Caco-2 (cell line): ENCODE measurements at regions not wholly inside any gene's neighbourhood (a gene's known extent, or its start where the extent isn't known, plus 50 kb on each side); places are given as distances from the start of the nearest gene placed in this dataset.

Experiments
- BruUV-seq: library from RNA; stranded (reverse); fragments of 400-500 nt; replicated peaks from 2 replicates; lab custom pipeline; 2021; lab: Mats Ljungman, UMichigan
- CTCF ChIA-PET: fragments of 300-600 bp; sonication (Branson Sonifier 250); formaldehyde crosslinking; loops from one replicate; lab custom pipeline; 2022; ENCODE audit warnings: antibody characterized with exemption; lab: Charles Lee
- POLR2A ChIA-PET: fragments of 300-600 bp; sonication (Branson Sonifier 250); formaldehyde crosslinking; loops from one replicate; lab custom pipeline; 2022; ENCODE audit warnings: antibody characterized with exemption; lab: Charles Lee
- DNase-seq, 2 experiments: peaks; one replicate each; pipeline versions ENCODE4 v3.0.0 to v3.0.0-alpha.2; 2020 to 2022
- H3K27me3 ChIP-seq: replicated peaks from 2 replicates; pipeline ENCODE4 v1.6.0; 2011; ENCODE audit warnings: low read length; ENCODE audit not compliant: control insufficient read depth, insufficient read depth
- H3K36me3 ChIP-seq: 2 replicates; pipeline ENCODE4 v1.5.1; 2011; ENCODE audit warnings: low read length; ENCODE audit not compliant: control insufficient read depth, insufficient read depth
- H3K4me1 ChIP-seq: fragments of 250-450 bp; sonication (Bioruptor Pico); 2 replicates; pipeline ENCODE4 v1.5.1; 2020; ENCODE audit warnings: mild to moderate bottlenecking
- H3K4me3 ChIP-seq: 2 replicates; pipeline ENCODE4 v1.5.1; 2011; ENCODE audit warnings: low read depth, mild to moderate bottlenecking, control low read depth, low read length
- H3K9me3 ChIP-seq: fragments of 250-450 bp; sonication (Bioruptor Pico); 2 replicates; pipeline ENCODE4 v1.5.1; 2020; ENCODE audit warnings: mild to moderate bottlenecking, moderate library complexity
- H3K27ac Mint-ChIP-seq: one replicate; pipeline ENCODE4 v1.8.0; 2022; ENCODE audit warnings: mixed read lengths; ENCODE audit not compliant: unreplicated experiment
- H3K27me3 Mint-ChIP-seq: one replicate; pipeline ENCODE4 v1.8.0; 2022; ENCODE audit warnings: mixed read lengths; ENCODE audit not compliant: insufficient read depth, unreplicated experiment
- H3K36me3 Mint-ChIP-seq: one replicate; pipeline ENCODE4 v1.8.0; 2022; ENCODE audit warnings: mild to moderate bottlenecking, mixed read lengths; ENCODE audit not compliant: insufficient read depth, unreplicated experiment
- H3K4me1 Mint-ChIP-seq: one replicate; pipeline ENCODE4 v1.8.0; 2022; ENCODE audit warnings: low read depth, mixed read lengths; ENCODE audit not compliant: unreplicated experiment
- H3K4me3 Mint-ChIP-seq: one replicate; pipeline ENCODE4 v1.8.0; 2022; ENCODE audit warnings: mild to moderate bottlenecking, moderate library complexity, mixed read lengths; ENCODE audit not compliant: unreplicated experiment
- H3K9me3 Mint-ChIP-seq: one replicate; pipeline ENCODE4 v1.8.0; 2022; ENCODE audit warnings: mixed read lengths; ENCODE audit not compliant: unreplicated experiment
- CTCF ChIP-seq, 2 experiments: fragments of 200-600 bp in 1 of 2; IDR thresholded peaks; 1 replicate in 1 of 2; 2 replicates in 1 of 2; pipeline versions ENCODE4 v1.5.1 to v1.8.0; 2011 to 2022; ENCODE audit warnings: antibody characterized with exemption in 1 of 2, control low read depth in 1 of 2, inconsistent platforms in 1 of 2, low read depth in 1 of 2, low read length in 1 of 2, mild to moderate bottlenecking in 1 of 2, moderate library complexity in 1 of 2; ENCODE audit not compliant: insufficient read depth in 1 of 2, severe bottlenecking in 1 of 2, unreplicated experiment in 1 of 2
- intact Hi-C: fragments of 100-400 bp; cut with micrococcal nuclease; formaldehyde crosslinking; loops from one replicate; pipeline ENCODE4 v1.10.0; 2022; ENCODE audit not compliant: unreplicated experiment

- Mint-ChIP-seq H3K4me1 (no peaks in the 10 kb centered on the region), H3K9me3 (no peaks in the 10 kb centered on the region), H3K36me3 (no peaks in the 10 kb centered on the region), H3K4me3 (no peak overlapping the region), H3K27me3 (peaks cover 3% of the 10 kb centered on the region), H3K27ac (no peak overlapping the region)
- no peak for DNase-seq
- Histone ChIP-seq H3K27me3 (no peaks in the 10 kb centered on the region), H3K4me3 (no peak overlapping the region), H3K9me3 (peaks cover 3% of the 10 kb centered on the region; the same call in 1 of the 2 replicates), H3K36me3 (no peaks in the 10 kb centered on the region), H3K4me1 (no peaks in the 10 kb centered on the region)
- POLR2A ChIA-PET, result no interaction called here
- no TSS peak for BruUV-seq
- TF ChIP-seq CTCF (IDR thresholded peaks at IDR 0.05; ENCODE audit: insufficient read depth in 1 of 2, low read depth in 1 of 2, low read length in 1 of 2, severe bottlenecking in 1 of 2, unreplicated experiment in 1 of 2), result no peak
- CTCF ChIA-PET, result interaction anchor here (0.6 kb wide), 1 partner anchor 29 kb away, joined by 3 read pairs; no protein-coding TSS in a partner anchor
- intact Hi-C loops, result no loop called here
Observed at GRCh38 chr3:72191209-72191960, 406.4 kb upstream of the PROK2 start.

GRCh38 chr3:72190050-72190449, 405.1 kb upstream of the PROK2 start:
- intact Hi-C loops, result no loop called here
- no peak for TF ChIP-seq CTCF (IDR thresholded peaks at IDR 0.05; ENCODE audit: insufficient read depth in 1 of 2, low read depth in 1 of 2, low read length in 1 of 2, severe bottlenecking in 1 of 2, unreplicated experiment in 1 of 2)
- H3K4me3 ChIP-seq, result no peak overlapping the region
- POLR2A ChIA-PET, result no interaction called here
- Mint-ChIP-seq H3K36me3 (no peaks in the 10 kb centered on the region), H3K4me3 (no peak overlapping the region), H3K9me3 (no peaks in the 10 kb centered on the region), H3K4me1 (no peaks in the 10 kb centered on the region), H3K27me3 (no peaks in the 10 kb centered on the region), H3K27ac (no peak overlapping the region)
- peaks cover 3% of the 10 kb centered on the region; the same call in 1 of the 2 replicates for H3K9me3 ChIP-seq
- no peaks in the 10 kb centered on the region for H3K4me1 ChIP-seq
- CTCF ChIA-PET, result no interaction called here
- no peaks in the 10 kb centered on the region for H3K36me3 ChIP-seq
- no peak for DNase-seq
- no TSS peak for BruUV-seq
- no peaks in the 10 kb centered on the region for H3K27me3 ChIP-seq

GRCh38 chr3:72189339-72189738, 404.4 kb upstream of the PROK2 start:
- H3K27me3 Mint-ChIP-seq, result no peaks in the 10 kb centered on the region
- ChIA-PET CTCF (no interaction called here), POLR2A (no interaction called here)
- peaks cover 3% of the 10 kb centered on the region; the same call in 1 of the 2 replicates for H3K9me3 ChIP-seq
- BruUV-seq, result no TSS peak
- no peak overlapping the region for H3K27ac Mint-ChIP-seq
- H3K4me3 Mint-ChIP-seq, result no peak overlapping the region
- intact Hi-C loops, result no loop called here
- H3K27me3 ChIP-seq, result no peaks in the 10 kb centered on the region
- no peak overlapping the region for H3K4me3 ChIP-seq
- no peaks in the 10 kb centered on the region for H3K4me1 Mint-ChIP-seq
- H3K4me1 ChIP-seq, result no peaks in the 10 kb centered on the region
- H3K9me3 Mint-ChIP-seq, result no peaks in the 10 kb centered on the region
- no peaks in the 10 kb centered on the region for H3K36me3 Mint-ChIP-seq
- TF ChIP-seq CTCF (IDR thresholded peaks at IDR 0.05; ENCODE audit: insufficient read depth in 1 of 2, low read depth in 1 of 2, low read length in 1 of 2, severe bottlenecking in 1 of 2, unreplicated experiment in 1 of 2), result no peak
- H3K36me3 ChIP-seq, result no peaks in the 10 kb centered on the region
- no peak for DNase-seq
